ENCODE measurements at regions not wholly inside any gene's neighbourhood (a gene's known extent, or its start where the extent isn't known, plus 50 kb on each side); places are given as distances from the start of the nearest gene placed in this dataset.
"Not testable (repeated sequence)": the region's sequence is repeated elsewhere in the genome, so short reads cannot be mapped to it uniquely, and the experiment has no call there.

DNA sequence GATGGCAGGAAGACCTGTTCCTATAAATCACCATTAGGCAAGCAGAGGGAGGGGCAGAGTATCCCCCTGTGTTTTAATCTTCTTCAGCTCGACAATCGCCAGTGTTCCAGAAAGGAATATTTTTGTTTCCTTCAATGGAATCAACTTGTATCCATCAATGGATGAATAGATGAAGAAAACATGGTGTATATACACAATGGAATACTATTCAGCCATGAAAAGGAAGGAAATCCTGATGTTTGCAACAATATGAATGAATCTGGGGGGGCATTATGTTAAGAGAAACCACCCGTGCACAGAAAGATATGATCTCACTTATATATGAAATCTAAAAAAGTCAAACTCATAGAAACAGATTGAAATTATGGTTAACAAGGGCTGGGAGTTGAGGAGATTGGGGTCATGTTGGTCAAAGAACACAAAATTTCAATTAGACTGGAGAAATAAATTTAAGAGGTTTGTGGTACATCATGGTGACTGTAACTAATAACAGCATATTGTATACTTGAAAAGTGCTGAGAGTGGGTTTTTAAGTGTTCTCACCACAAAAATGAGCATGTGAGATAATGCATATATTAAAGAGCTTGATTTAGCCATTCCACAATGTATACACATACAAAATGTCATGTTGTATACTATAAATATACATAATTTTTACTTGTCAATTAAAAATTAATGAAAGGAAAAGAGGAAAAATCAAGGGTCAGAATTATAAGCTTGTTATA is 64.2 kb upstream of the ITGA11 start:
- ChIA-PET POLR2A (no interaction called here), CTCF (interaction anchor here (0.7 to 1.0 kb wide), 2 partner anchors 54 to 190 kb away, joined by 3 to 4 read pairs; no protein-coding TSS in a partner anchor)
- TF ChIP-seq, protein P1, sequence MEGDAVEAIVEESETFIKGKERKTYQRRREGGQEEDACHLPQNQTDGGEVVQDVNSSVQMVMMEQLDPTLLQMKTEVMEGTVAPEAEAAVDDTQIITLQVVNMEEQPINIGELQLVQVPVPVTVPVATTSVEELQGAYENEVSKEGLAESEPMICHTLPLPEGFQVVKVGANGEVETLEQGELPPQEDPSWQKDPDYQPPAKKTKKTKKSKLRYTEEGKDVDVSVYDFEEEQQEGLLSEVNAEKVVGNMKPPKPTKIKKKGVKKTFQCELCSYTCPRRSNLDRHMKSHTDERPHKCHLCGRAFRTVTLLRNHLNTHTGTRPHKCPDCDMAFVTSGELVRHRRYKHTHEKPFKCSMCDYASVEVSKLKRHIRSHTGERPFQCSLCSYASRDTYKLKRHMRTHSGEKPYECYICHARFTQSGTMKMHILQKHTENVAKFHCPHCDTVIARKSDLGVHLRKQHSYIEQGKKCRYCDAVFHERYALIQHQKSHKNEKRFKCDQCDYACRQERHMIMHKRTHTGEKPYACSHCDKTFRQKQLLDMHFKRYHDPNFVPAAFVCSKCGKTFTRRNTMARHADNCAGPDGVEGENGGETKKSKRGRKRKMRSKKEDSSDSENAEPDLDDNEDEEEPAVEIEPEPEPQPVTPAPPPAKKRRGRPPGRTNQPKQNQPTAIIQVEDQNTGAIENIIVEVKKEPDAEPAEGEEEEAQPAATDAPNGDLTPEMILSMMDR (IDR thresholded peaks at IDR 0.05; ENCODE audit: low read depth, low read length), result no peak
- Histone ChIP-seq H3K27me3 (ENCODE audit: control insufficient read depth, insufficient read depth, low read length) (peaks cover 16% of the 10 kb centered on the region), H3K27ac (ENCODE audit: low read depth, low read length) (no peak overlapping the region), H3K4me3 (ENCODE audit: low read depth, low read length) (no peak overlapping the region), H3K9me3 (ENCODE audit: control insufficient read depth, insufficient read depth, low read length) (peaks cover 2% of the 10 kb centered on the region)
- DNase-seq (ENCODE audit: low read depth, low spot score), result no peak

DNA sequence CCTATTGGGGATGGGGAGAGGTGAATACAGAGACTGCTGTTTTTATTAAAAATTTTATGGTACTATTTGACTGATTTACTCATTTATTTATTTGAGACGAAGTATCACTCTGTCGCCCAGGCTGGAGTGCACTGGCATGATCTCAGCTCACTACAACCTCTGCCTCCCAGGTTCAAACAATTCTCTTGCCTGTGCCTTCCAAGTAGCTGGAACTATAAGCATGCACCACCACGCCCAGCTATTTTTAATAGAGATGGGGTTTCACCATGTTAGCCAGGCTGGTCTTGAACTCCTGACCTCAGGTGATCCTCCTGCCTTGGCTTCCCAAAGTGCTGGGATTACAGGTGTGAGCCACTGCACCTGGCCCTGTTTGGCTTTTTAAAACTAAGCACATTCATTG is 64.8 kb upstream of the ITGA11 start:
- H3K9me3 ChIP-seq (ENCODE audit: control insufficient read depth, insufficient read depth, low read length); H3K4me3 ChIP-seq (ENCODE audit: low read depth, low read length); DNase-seq (ENCODE audit: low read depth, low spot score); POLR2A ChIA-PET; H3K27ac ChIP-seq (ENCODE audit: low read depth, low read length): not testable (repeated sequence)
- CTCF ChIA-PET, result interaction anchor here (0.7 to 1.0 kb wide), 2 partner anchors 53 to 190 kb away, joined by 3 to 4 read pairs; no protein-coding TSS in a partner anchor
- H3K27me3 ChIP-seq (ENCODE audit: control insufficient read depth, insufficient read depth, low read length), result peaks cover 16% of the 10 kb centered on the region

DNA sequence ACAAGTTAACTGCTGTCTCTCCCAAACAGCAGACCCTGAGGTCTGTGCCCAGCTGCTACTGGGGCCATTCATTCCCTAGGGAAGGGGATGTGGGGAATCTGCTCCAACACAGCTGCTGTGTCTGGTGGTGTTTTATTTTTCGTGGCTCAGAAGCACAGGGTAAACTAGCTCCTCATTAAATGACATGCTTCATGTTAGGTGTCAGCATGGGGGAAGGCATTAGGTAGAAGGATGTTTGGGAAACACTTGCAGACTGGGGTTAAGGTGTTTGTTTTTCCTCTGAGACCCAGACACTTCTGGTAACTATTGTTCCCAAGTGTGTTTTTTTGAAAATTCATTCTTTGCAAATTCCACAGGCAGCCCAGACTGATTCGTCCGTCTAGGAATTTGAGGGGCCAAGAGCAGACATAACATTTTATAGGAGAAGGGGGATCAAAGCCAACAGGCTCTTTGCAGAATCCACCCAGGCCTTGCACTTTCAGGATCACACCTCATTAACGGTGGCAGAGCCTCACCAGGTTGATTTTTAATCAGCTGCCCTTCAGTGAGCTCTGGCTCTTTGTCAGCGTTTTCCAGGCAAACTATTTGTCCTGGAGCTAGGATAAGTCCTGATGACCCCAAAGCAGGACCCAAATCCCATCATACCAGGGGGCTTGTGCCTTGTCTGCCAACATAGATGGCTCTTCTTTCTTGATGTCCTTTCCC is 65.4 kb upstream of the ITGA11 start:
- DNase-seq (ENCODE audit: low read depth, low spot score), result no peak
- POLR2A ChIA-PET, result interaction anchor here (1.0 kb wide), 1 partner anchor 47 kb away, joined by 3 read pairs; no protein-coding TSS in a partner anchor
- no peak overlapping the region for H3K4me3 ChIP-seq (ENCODE audit: low read depth, low read length)
- H3K27me3 ChIP-seq (ENCODE audit: control insufficient read depth, insufficient read depth, low read length), result peaks cover 16% of the 10 kb centered on the region
- peaks cover 2% of the 10 kb centered on the region; the same call in 1 of the 2 replicates for H3K9me3 ChIP-seq (ENCODE audit: control insufficient read depth, insufficient read depth, low read length)
- CTCF ChIA-PET, result interaction anchor here (1.2 kb wide), 1 partner anchor 10 kb away, joined by 5 read pairs; no protein-coding TSS in a partner anchor
- TF ChIP-seq, protein P1 (IDR thresholded peaks at IDR 0.05; ENCODE audit: low read depth, low read length), result no peak
- peak overlapping the region; percentile 21 for H3K27ac ChIP-seq (ENCODE audit: low read depth, low read length)

DNA sequence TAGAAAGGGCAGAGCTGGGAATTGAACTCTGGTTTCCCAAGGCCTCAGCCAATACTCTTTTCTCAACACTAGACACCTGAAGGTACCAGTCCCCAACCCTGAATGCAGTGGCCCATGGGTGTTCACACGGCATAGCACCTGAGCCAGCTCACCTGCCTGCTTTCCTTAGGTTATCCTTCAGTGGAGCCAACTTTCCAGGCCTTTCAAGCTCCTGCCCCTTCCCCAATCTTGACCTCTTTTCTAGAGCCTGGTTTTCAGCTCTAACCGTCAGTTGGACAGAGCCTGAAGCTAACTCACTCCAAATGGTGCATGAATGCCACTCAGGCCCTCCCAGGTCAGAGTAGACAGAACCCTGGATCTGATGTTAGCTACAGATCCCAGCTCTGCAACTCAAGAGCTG is 66.1 kb upstream of the ITGA11 start:
- POLR2A ChIA-PET, result interaction anchor here (1.0 kb wide), 1 partner anchor 48 kb away, joined by 3 read pairs; no protein-coding TSS in a partner anchor
- H3K27me3 ChIP-seq (ENCODE audit: control insufficient read depth, insufficient read depth, low read length), result peaks cover 11% of the 10 kb centered on the region
- no peak overlapping the region for H3K27ac ChIP-seq (ENCODE audit: low read depth, low read length)
- DNase-seq (ENCODE audit: low read depth, low spot score), result no peak
- CTCF ChIA-PET, result interaction anchor here (1.2 kb wide), 1 partner anchor 10 kb away, joined by 5 read pairs; no protein-coding TSS in a partner anchor
- TF ChIP-seq, protein P1 (IDR thresholded peaks at IDR 0.05; ENCODE audit: low read depth, low read length), result no peak
- no peak overlapping the region for H3K4me3 ChIP-seq (ENCODE audit: low read depth, low read length)
- H3K9me3 ChIP-seq (ENCODE audit: control insufficient read depth, insufficient read depth, low read length), result peaks cover 2% of the 10 kb centered on the region; the same call in 1 of the 2 replicates

DNA sequence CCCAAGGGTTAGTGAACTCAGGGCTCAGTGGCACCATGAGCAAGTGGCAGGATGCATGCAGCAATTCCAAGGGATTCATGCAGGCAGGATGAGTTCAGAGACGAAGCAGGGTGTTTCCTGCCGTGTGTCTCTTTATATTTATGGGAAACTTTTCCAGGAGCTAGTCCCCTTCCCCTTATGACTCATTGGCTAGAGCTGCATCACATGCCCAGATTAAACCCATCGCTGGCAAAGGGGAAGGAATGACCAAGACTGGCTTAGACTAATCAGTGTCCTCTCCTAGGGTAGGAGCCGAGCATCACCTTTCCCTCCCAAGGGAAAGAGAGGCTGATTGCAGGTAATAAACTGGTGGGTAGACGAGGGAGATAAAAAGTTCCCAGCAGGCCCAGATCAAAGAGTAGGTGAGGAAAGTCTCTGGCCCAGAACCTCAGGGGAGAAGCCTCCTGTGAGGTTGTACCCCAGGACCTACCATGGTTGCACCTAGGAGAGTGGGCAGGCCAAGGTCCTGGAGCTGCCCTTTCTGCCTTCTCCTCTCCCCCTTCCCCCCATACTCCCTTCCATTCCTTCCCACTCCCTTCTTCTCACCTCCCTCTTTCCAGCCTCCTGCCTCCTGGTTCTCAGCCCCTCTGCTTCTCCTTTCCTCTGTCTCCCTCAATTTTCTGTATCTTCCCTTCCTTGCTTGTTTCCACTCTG is 67.8 kb upstream of the ITGA11 start:
- H3K27ac ChIP-seq (ENCODE audit: low read depth, low read length), result no peak overlapping the region
- peaks cover 2% of the 10 kb centered on the region; the same call in 1 of the 2 replicates for H3K9me3 ChIP-seq (ENCODE audit: control insufficient read depth, insufficient read depth, low read length)
- DNase-seq (ENCODE audit: low read depth, low spot score), result no peak
- ChIA-PET POLR2A (no interaction called here), CTCF (no interaction called here)
- H3K4me3 ChIP-seq (ENCODE audit: low read depth, low read length), result no peak overlapping the region
- TF ChIP-seq, protein P1 (IDR thresholded peaks at IDR 0.05; ENCODE audit: low read depth, low read length), result no peak
- peaks cover 2% of the 10 kb centered on the region for H3K27me3 ChIP-seq (ENCODE audit: control insufficient read depth, insufficient read depth, low read length)
